CD1c-positive myeloid dendritic cell (primary cell): ENCODE measurements at regions not wholly inside any gene's neighbourhood (a gene's known extent, or its start where the extent isn't known, plus 50 kb on each side); places are given as distances from the start of the nearest gene placed in this dataset.

Experiments
- DNase-seq: peaks from one replicate; pipeline ENCODE4 v3.0.0-alpha.2; 2016; ENCODE audit errors: extremely low spot score

DNA sequence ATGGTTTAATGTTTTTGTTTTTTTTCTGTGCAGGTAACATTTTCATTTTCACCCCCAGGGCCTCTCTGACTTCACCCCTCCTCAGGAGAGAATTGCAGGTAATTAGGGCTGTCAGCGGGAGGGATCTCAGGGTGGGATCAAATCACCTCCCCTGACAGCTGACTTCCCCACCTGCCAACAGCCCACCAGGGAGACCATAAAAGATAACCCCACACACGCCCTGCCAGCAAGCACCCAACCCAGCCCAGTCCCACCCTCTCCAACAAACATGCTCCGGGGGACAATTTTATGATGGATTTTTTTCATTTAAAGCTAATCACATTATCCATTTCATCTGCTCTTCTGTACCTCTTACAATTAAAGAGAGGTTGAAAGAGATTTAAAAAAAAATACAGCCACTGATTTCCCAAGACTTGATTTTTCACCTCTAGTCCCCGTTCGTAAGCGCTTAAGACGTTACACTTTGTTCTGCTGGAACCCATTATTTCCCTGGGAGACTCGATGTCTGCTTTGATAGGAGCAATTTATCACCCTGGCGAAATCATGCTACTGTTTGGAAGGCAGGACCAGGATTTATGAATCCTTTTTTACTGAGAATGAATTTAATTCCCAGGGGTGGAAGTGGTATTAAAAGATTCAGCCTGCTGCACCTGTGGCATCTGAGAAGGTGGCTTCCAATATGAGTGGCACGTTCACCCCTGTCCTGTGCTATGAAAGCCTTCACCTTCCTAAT lies 232.9 kb upstream of the ID2 start:
- DNase-seq = no peak

DNA sequence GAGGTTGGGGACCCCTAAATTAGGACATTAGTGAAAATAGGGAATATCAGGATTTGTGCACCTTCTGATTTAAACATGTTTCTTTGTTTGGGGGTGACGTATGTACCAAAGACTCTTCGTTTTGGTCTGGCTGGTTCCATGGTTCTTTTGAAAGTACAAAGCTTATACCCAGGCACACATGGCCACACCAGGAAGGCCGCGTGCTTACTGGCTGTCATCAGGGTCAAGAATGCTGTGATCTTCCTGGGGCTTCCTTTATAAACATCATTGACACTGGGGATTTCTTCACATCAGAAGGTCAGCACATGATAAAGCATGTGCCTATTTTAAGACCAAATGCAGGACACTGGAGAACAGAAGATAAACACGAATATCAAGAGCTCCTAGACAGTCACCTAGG lies 230.6 kb upstream of the ID2 start:
- no peak for DNase-seq

GRCh38 chr2:8452296-8452695 lies 229.6 kb upstream of the ID2 start:
- DNase-seq = no peak

GRCh38 chr2:8452979-8453903 lies 228.6 kb upstream of the ID2 start:
- peak; percentile 22 for DNase-seq

DNA sequence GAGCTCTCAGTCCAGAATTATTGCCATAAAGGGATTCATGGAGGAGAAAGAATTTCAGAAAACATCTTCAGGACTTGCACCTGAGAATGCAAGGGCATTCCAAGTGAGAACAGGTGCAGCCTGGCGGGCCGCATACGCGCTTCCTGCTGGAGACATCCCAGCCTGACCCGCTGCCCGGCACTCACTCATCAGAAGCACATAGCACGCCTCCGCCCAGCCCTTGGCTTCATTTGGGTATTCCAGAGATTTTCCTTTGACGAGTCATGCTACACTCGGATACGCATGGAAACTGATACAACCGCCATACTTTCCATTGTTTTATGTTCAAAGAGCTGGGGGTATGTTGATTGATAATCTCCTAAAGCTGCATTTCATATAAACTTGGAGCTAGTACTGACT lies 228.0 kb upstream of the ID2 start:
- DNase-seq = no peak

GRCh38 chr2:8454797-8455196 lies 227.1 kb upstream of the ID2 start:
- no peak for DNase-seq

GRCh38 chr2:8455236-8456150 lies 226.4 kb upstream of the ID2 start:
- DNase-seq = no peak

DNA sequence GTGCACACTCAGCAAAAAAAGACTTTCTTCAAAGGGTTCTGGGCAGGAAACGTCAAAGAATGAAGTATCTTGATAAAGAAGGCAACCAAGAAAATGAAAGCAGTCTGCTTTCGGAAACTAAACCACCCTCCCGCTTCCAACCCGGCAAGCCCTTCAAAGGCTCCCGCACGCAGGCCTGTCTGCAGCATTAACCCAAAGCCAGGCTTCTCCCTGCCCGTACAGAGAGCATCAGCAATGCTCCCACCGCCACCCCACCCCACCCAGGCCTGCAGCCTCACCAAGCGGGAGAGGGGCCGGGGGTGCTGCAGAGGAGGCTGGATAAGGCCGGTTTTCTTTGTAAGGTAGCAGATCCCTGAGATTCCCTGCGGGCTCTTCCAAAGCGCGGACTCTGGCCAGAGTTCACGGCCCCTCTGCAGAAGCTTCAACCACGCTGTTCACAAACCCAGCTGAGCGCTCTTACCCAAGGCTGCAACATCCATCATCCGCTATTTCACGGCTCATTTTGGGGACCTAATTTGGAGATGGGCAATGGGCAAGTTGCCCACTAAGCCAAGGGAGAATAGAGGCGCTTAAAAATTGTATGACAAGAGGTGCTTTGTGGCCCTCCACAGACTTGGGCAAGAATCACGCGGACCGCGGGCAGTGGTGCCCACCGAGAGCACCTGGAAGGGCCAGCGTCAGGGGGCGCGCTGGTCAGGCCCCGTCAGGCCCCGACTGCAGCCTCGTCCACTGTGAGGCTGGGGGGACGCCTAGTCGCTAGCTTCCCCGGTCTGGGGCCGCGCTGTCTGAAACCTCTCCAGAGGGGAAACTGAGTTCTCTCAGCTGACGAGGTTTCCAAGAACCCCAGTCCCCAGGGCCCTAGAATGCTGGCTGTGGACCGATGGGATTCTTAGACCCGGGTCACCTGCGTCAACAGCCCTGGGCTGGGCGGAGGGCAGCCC lies 225.4 kb upstream of the ID2 start:
- DNase-seq = peak; percentile 22

DNA sequence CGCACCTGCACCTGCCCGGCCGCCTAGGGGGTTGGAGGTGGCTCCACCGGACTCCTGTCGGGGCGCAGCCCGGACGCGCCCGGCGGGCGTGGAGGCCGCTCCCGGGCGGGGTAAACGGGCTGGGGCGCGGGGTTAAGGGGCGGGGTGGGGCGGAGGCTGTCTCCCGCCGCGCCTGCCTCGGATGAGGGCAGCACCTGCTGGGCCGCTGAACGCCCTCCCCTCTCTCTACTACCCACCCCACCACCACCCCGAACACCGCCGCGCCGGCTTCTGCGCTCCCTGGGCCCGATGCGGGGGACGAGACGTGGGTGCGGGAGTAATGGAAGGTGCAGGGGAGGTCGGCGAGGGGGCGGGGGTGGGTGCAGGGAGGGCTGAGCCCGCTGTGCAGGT lies 224.8 kb upstream of the ID2 start:
- no peak for DNase-seq

- DNase-seq = no peak
Observed at GRCh38 chr2:8457699-8458502, 224.0 kb upstream of the ID2 start.

DNA sequence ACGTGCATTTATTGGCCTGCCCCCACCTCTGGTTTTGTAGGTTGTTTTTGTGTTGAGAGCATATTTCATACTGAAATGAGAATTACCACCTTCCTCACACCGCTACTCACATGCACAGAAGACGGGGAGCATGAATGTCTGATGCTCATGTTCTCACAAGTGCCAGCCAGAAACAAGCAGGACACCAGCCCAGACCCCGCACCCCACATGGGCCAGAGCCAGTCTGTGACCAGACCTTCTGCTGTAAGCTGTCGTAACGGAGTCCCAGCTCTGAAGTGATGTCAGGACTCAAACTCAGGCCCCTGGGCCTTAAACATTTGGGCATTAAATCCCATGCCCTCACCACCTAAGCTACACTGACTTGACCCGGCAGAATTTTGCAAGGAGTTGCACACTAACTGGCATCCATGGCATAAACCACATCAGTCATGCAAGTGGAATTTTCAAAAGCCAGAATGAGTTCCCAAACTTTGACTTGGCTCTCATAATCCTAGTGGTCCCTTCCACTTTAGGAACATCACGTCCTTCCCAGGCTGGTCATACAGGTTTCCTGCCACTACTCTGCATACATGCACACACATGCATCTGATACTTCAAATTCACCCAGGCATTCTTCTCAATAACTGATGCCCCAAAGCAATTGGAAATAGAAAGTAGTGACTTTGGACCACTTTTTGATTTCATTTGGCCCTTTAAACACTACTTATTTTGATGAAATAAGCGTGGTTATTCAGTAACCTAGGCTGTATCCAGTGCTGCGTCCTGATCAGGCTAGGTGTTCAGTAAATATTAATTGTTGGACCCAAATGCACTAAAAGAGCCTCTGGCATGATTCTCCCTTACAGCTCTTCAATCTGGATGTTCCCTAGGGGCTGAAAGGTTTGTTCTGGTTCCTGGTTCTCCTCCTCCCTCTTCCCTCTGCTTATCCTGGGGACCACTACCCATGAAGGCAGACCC lies 223.1 kb upstream of the ID2 start:
- no peak for DNase-seq

DNA sequence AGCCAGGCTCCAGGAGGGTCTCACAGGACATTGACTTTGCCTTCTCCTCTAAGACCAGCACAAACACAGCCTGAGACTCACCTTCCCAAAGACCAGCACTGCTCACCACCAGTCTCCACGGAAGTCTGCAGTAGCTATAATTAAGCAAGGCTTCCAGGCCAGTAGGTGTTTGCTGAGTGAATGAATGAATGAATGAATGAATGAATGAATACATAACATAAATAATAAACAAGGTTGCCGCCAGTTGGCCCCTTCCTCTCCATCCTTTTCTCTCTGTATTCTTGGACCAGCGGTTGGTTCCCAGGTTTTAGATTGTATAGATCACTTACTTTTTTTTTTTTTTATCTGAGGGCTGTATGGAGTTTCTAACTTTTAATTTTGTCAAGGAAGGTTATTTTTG lies 222.4 kb upstream of the ID2 start:
- no peak for DNase-seq

- DNase-seq = no peak
Observed at GRCh38 chr2:8461341-8461740, 220.5 kb upstream of the ID2 start.

- DNase-seq = no peak
Observed at GRCh38 chr2:8462280-8462679, 219.6 kb upstream of the ID2 start.

- DNase-seq = no peak
Observed at GRCh38 chr2:8462899-8463648, 218.8 kb upstream of the ID2 start.

DNA sequence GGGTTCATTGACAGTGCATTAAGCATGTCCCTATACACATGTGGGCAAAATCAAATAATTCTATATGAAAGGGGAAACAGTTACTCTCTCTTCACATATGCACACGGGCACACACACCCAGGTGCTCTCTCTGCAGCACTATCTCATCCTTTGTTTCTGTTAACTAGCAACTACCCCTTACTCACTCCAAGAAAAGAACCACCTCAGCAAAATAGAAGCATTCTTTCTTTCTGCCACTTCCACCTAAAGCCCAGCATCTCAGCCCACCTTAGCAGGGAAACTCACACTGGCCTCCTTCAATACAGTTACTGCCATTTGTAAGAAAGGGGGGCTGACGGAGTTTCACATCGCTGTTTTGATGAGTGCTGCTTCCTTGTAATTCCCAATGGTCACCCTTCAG lies 216.3 kb upstream of the ID2 start:
- no peak for DNase-seq

DNA sequence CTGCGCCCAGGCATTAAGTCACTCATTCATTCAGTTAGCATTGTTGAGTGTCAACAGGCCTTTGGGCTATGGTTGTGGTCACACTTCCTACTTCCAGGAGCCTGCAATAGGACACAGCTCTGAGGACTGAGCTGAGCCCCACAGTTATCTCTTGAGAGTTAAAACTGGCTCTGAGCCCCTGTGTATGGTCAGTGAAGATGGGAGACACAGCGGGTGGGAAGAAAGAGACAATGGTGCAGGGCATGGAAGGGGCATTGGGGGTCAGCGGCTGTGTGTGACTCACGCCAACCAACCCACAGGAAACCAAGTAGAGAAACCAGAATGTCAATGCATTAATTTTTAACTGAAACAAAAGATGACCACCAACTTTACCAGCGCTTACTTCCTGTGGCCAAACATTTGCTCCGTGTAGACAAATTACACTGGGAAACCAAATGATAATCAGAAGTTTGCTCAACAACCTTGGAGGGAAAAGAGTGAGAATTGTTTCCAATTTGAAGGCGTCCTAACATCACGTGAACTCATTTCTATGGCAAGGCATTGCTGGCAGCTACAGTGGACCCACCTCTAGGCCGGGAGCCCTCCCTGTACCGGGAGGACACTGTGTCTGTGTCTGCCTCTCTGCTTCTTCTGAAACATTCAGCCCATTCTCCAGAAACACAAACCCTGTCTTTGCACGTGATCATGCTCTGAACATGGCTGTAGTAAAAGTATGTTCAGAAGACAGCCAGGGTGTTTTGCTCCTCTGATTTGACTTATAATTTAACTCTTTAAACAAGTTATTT lies 212.0 kb upstream of the ID2 start:
- no peak for DNase-seq
